Right lobe of liver (tissue), 4 donors: ENCODE measurements at regions not wholly inside any gene's neighbourhood (a gene's known extent, or its start where the extent isn't known, plus 50 kb on each side); places are given as distances from the start of the nearest gene placed in this dataset.

ENCODE experiments used
- POLR2A ChIP-seq: fragments of 450-650 bp; IDR thresholded peaks from one replicate; pipeline ENCODE4 v1.6.1; 2017; ENCODE audit warnings: antibody characterized with exemption, mild to moderate bottlenecking
- TF ChIP-seq, protein P1 (sequence below), 4 donors: fragments of 200-600 bp in 3 of 4; fragments of 450-650 bp in 1 of 4; IDR thresholded peaks; one replicate each; pipeline versions ENCODE4 v1.5.1 to v1.8.0; 2016 to 2022; ENCODE audit warnings: antibody characterized with exemption in 4 of 4, mild to moderate bottlenecking in 2 of 4
- donor health status: DM: no; HTN: no; CAD: no.
- donor health status: DM: no; HTN: no; CAD: no.
- donor health status: DM: no; HTN: yes; CAD: no.

DNA sequence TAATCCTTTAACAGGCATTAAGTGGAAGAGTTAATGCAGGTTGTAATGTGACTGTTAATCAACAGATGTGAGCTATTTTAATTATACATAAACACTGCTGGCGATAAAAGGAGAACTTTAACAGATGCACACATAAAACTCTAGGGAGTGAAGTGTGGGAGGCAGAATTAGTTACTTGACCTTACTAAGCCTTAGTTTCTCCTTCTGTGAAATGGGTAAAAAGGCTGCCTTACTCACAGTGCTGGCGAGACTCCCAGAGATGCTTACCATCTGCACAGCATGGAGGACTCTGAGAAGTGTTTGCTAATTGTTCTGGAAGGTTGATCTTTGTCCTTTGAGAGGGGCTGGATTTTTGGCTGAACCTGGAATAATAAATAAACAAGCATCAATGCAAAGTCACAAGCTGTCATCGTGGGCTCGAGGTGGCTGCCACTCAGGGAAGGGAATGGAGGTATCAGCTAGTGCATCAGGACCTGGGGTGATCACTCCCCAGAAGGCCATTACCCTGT is 58.6 kb upstream of the MPEG1 start:
- TF ChIP-seq, protein P1, sequence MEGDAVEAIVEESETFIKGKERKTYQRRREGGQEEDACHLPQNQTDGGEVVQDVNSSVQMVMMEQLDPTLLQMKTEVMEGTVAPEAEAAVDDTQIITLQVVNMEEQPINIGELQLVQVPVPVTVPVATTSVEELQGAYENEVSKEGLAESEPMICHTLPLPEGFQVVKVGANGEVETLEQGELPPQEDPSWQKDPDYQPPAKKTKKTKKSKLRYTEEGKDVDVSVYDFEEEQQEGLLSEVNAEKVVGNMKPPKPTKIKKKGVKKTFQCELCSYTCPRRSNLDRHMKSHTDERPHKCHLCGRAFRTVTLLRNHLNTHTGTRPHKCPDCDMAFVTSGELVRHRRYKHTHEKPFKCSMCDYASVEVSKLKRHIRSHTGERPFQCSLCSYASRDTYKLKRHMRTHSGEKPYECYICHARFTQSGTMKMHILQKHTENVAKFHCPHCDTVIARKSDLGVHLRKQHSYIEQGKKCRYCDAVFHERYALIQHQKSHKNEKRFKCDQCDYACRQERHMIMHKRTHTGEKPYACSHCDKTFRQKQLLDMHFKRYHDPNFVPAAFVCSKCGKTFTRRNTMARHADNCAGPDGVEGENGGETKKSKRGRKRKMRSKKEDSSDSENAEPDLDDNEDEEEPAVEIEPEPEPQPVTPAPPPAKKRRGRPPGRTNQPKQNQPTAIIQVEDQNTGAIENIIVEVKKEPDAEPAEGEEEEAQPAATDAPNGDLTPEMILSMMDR (IDR thresholded peaks at IDR 0.05), result no peak
- TF ChIP-seq POLR2A, result no peak
